ENCODE measurements at regions not wholly inside any gene's neighbourhood (a gene's known extent, or its start where the extent isn't known, plus 50 kb on each side); places are given as distances from the start of the nearest gene placed in this dataset.
"Not testable (repeated sequence)": the region's sequence is repeated elsewhere in the genome, so short reads cannot be mapped to it uniquely, and the experiment has no call there.

DNA sequence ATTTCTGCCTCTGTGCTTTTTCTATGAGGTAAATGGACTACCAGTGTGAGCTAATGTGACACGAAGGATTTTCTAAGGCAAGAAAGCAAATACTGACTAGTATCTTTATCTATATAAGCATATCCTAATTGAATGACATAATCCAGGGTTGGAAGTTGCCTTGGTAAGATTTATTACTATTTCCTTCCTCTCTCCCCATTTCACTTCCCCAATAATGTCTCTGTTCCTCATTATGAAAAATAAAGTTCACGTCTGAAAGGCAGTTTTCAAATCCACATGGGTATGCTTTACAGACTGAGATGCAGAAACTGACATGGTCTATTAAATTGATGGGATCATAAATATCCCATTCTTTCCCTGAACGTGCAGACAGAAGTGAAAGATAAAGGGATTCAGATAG is 86.0 kb downstream of the DTWD1 start:
- intact Hi-C loops (cut with DNase I), result no loop called here
- no peak for DNase-seq (ENCODE audit: low spot score)

DNA sequence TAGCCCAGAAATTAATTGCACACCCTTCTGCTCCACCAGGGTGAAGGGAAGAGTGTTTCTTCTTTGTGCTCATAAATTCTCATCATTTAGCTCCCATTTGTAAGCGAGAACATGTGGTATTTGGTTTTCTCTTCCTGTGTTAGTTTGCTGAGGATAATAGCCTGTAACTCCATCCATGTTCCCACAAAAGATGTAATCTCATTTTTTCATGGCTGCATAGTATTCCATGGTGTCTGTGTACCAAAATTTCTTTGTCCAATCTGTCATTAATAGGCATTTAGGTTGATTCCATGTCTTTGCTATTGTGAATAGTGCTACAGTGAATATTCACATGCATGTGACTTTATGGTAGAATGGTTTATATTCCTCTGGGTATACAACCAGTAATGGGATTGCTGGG is 86.8 kb downstream of the DTWD1 start:
- intact Hi-C loops (cut with DNase I), result no loop called here
- no peak for DNase-seq (ENCODE audit: low spot score)

GRCh38 chr15:49709646-49710214 is 88.9 kb downstream of the DTWD1 start:
- intact Hi-C loops (cut with DNase I), result no loop called here
- no peak for DNase-seq (ENCODE audit: low spot score)

DNA sequence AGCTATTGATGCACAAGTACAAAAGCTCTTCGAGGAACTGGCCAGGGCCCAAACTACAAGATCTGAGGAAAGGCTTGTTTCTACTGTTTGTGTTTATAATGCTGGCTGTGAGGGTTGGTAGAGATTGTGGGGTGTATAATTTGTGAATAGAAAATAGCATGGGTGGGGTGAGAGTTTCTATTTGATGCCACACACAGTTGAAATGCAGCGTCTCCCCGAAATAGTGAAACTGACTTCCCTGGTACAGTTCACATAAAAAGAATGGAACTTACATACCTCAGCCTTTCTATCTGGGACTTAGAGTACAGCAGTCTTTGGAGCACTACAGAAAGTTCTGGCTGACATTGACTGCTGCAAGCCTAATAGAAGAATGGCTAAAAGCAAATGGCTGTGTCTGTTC is 91.3 kb downstream of the DTWD1 start:
- DNase-seq (ENCODE audit: low spot score), result no peak
- intact Hi-C loops (cut with DNase I), result no loop called here

GRCh38 chr15:49712846-49713450 is 92.1 kb downstream of the DTWD1 start:
- intact Hi-C loops (cut with DNase I), result no loop called here
- no peak for DNase-seq (ENCODE audit: low spot score)

DNA sequence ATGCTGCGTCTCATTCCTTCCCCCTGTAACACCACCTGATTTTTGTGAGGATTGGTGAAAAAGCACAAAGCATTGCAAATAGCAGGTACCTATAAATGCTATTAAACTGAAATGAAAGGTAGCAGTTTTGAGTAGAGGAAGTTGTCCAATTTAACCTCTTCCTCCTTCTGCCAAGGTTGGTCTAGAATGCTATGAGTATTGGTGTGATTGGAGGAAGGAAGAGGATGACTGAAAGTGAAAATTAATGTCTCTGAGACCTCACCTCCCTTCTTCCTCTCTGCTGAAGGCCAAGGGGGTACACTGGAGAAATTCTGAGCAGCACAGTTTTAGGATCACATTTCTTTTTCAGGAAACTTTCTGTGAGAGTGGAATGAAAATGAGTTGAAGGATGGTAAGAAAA is 94.4 kb downstream of the DTWD1 start:
- DNase-seq (ENCODE audit: low spot score), result no peak
- intact Hi-C loops (cut with DNase I), result no loop called here

GRCh38 chr15:49715701-49716100 is 94.9 kb downstream of the DTWD1 start:
- no peak for DNase-seq (ENCODE audit: low spot score)
- intact Hi-C loops (cut with DNase I), result no loop called here

DNA sequence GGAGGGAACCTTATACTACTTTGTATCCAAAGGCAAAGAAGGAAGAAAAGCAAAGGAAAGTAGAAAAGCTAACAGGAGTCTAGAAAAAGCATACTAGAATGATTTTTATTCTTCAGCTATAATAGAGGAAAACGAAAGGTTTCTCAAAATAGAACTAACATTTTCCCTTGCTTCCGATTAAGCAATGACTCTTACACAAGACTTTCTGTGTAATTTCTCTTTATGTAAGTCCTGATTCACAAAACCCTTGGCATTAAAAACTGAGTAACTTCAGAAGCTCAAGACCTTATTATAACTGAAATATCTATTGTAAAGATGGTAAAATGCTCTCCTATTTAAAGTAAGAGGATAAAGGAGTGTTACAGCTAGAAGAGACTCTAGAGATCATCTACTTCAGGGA is 97.4 kb downstream of the DTWD1 start:
- intact Hi-C loops (cut with DNase I), result no loop called here

GRCh38 chr15:49718846-49719245 is 98.0 kb downstream of the DTWD1 start:
- DNase-seq (ENCODE audit: low spot score), result no peak
- intact Hi-C loops (cut with DNase I), result no loop called here

More for the DNA sequence above, 97.4 kb downstream of the DTWD1 start:
- no peak for DNase-seq (ENCODE audit: low spot score)

DNA sequence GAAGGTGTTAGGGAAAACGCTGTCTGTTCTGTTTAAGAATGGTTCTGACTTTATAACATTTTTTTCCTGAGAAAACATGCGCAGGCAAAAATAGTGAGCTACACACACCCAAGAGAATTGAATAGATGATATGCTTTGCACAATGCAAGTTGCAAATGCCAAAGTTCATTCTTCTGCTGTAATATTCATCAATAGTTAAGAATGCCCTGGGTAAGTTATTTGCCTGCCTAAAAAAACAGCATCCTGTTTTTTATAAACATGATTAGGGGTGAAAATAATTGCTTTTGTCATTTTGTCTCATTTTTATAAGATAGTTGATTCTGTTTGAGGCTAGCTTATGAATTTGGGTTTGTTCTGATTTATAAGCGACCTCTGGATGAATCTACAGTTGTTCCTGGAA is 99.4 kb downstream of the DTWD1 start:
- no peak for DNase-seq (ENCODE audit: low spot score)
- intact Hi-C loops (cut with DNase I), result no loop called here

DNA sequence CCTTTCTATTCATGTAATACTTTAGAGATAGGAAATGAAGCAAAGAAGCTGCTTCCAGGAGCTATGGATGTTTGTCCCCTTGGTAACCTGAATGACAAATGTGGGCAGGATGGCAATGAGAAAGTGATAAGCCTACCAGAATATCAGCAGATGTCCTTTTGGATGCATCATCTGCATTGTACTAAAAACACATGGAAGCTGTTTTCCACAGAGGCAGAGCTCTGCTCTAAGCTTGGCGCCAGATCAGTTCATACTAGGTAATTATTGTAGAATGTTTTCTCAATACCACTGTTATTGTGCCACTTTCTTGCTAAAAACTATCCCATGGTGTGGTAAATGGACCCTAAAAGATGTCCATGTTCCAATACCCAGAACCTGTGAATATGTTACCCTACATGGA is 100.2 kb downstream of the DTWD1 start:
- intact Hi-C loops (cut with DNase I), result no loop called here
- DNase-seq (ENCODE audit: low spot score), result no peak

DNA sequence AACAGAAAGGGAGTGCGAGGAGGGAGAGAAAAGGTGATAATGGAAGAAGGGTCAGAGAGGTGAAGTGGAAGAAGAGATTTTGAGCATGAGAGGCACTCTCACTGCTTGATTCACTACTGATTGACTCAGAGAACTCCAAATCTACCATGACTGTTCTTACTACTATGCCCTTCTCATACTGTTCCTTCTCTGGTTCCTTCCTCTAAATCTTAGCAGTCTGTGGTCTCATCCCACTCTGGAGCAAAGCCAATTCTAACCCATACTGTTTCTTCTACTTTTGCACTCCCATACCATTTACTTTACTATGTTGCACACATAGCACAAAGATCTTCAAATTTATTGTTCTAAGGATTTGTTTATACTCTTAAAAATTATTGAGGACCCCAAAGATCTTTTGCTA is 100.8 kb downstream of the DTWD1 start:
- intact Hi-C loops (cut with DNase I), result no loop called here
- no peak for DNase-seq (ENCODE audit: low spot score)

DNA sequence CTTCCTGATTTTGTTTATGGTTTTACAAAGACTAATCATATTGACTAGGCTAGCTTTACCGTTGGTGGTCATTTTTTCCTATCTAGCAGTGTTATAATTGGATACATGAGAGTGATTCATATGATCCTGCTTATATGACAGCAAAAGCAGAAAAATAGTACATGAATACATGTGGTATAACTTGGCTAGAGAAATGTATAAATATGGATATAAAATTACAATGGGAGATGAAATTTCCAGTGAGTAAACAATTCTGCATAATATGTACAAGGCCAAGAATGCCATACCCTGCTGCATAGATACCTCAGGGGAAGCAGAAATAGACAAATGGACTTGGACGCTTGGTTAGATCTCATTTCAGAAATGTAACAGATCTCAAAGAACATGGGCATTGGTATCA is 103.1 kb downstream of the DTWD1 start:
- intact Hi-C loops (cut with DNase I), result no loop called here
- DNase-seq (ENCODE audit: low spot score), result no peak

DNA sequence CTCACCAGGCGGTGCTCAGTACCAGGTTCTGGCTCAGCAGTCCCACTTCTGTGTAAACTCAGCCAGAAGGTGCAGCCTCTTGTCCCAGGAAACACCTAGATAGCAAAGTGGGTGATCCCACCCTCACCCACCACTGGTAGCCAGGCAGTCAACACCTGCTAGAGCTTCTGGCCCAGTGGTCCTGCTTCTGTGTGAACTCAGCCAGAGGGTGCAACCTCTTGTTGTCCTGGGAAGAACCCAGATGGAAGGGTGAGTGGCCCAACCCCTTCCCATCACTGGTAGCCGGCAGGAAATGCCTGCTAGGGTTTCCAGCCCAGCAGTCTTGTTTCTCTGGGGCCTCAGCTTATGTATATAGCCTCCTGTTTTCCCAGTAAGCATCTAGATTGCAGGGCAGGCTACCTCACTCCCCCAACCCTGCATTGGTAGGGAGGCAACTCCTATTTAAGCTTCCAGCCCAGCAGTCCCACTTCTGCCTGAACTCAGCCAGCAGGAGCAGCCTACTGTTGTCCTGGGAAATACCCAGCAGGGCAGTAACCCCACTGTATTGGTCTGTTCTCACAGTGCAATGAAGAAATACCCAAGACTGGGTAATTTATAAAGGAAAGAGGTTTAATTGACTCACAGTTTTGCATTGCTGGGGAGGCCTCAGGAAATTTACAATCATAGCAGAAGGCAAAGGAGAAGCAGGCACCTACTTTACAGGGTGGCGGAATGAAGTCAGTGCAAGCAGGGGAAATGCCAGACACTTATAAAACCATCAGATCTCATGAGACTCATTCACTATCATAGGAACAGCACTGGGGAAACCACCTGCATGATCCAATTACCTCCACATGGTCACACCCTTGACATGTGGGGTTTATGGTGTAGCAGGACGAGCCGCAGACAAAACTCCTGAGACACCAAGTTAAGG is 110.6 kb downstream of the DTWD1 start:
- intact Hi-C loops (cut with DNase I), result no loop called here
- DNase-seq (ENCODE audit: low spot score), result no peak

DNA sequence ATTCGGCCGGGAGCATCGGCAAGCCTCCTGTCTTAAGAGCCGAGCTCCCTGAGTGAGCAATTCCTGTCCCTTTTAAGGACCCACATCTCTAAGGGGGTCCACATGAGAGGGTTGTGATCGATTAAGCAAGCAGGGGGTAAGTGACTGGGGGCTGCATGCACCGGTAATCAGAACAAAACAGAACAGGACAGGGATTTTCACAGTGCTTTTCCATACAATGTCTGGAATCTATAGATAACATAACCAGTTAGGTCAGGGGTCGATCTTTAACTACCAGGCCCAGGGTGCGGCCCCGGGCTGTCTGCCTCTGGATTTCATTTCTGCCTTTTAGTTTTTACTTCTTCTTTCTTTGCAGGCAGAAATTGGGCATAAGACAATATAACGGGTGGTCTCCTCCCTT is 111.3 kb downstream of the DTWD1 start:
- intact Hi-C loops (cut with DNase I); DNase-seq (ENCODE audit: low spot score): not testable (repeated sequence)

- intact Hi-C loops (cut with DNase I); DNase-seq (ENCODE audit: low spot score): not testable (repeated sequence)
These were observed 113.2 kb downstream of the DTWD1 start for GRCh38 chr15:49734089-49734488.

DNA sequence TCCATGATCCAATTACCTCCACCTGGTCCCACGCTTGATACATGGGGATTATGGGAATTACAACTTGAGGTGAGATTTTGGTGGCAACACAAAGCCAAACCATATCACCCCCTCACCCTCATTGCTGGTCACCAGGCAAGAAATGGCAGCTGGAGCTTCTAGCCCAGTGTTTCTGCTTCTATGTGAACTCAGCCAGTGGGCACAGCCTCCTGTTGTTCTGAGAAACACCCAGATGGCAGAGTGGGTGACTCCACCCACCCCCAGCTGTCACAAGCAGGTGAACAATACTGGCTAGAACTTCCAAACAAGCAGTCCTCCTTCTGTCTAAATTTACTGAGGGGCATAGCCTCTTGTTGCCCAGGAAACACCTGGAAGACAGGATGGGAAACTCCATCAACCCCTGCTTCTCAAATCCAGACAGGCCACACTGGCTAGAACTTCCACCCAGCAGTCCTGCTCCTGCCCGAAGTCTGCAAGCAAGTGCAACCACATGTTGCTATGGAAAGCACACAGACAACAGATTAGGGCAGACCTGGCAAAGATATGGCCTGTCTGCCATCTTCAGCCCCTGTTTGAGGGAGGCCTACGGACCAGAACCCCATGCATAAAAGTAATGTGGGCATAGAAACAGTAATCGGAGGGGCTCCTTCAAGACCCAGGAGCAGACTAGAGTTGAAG is 114.1 kb downstream of the DTWD1 start:
- DNase-seq (ENCODE audit: low spot score), result no peak
- intact Hi-C loops (cut with DNase I), result no loop called here

- no peak for DNase-seq (ENCODE audit: low spot score)
- intact Hi-C loops (cut with DNase I), result no loop called here
These were observed 116.3 kb downstream of the DTWD1 start for GRCh38 chr15:49737127-49737526.

GRCh38 chr15:49741712-49742111 is 120.9 kb downstream of the DTWD1 start:
- peak; percentile 76 for DNase-seq (ENCODE audit: low spot score)
- intact Hi-C loops (cut with DNase I), result no loop called here

GRCh38 chr15:49742381-49742780 is 121.5 kb downstream of the DTWD1 start:
- DNase-seq (ENCODE audit: low spot score), result peak; percentile 79
- intact Hi-C loops (cut with DNase I), result no loop called here
